GM10248 (cell line): ENCODE measurements at regions not wholly inside any gene's neighbourhood (a gene's known extent, or its start where the extent isn't known, plus 50 kb on each side); places are given as distances from the start of the nearest gene placed in this dataset.

Experiments used
- CTCF ChIA-PET: fragments of 300-600 bp; sonication (Branson Sonifier 250); formaldehyde crosslinking; extraction: SDS; loops from one replicate; lab custom pipeline; 2021; ENCODE audit warnings: antibody characterized with exemption; lab: Yijun Ruan, JAX
- POLR2A ChIA-PET: fragments of 350-650 bp; sonication (Branson Sonifier 250); formaldehyde crosslinking; extraction: SDS; loops from one replicate; lab custom pipeline; 2020; ENCODE audit warnings: antibody characterized with exemption; lab: Yijun Ruan, JAX
- DNase-seq: peaks from one replicate; pipeline ENCODE4 v3.0.0; 2012; ENCODE audit errors: extremely low spot score
- CTCF ChIP-seq: IDR thresholded peaks from 2 replicates; pipeline ENCODE4 v1.5.1; 2012; ENCODE audit warnings: mild to moderate bottlenecking, low read depth; ENCODE audit errors: extremely low read depth, missing control alignments, control extremely low read depth

- CTCF ChIA-PET = interaction anchor here (0.9 to 1.7 kb wide), 2 partner anchors 9 to 47 kb away, joined by 3 to 4 read pairs; no protein-coding TSS in a partner anchor
- POLR2A ChIA-PET = no interaction called here
Observed at GRCh38 chr2:56082665-56083064, 101.1 kb upstream of the CCDC85A start.

GRCh38 chr2:56084111-56084901 is 99.5 kb upstream of the CCDC85A start:
- no peak for DNase-seq
- POLR2A ChIA-PET = no interaction called here
- CTCF ChIA-PET = interaction anchor here (1.2 kb wide), 1 partner anchor 23 kb away, joined by 3 read pairs; no protein-coding TSS in a partner anchor
- no peak for TF ChIP-seq CTCF

More at GRCh38 chr2:56082665-56083064, 101.1 kb upstream of the CCDC85A start:
- TF ChIP-seq CTCF = no peak
- DNase-seq = no peak

GRCh38 chr2:56086336-56086735 is 97.5 kb upstream of the CCDC85A start:
- ChIA-PET POLR2A (interaction anchor here (0.5 kb wide), 1 partner anchor 211 kb away, joined by 3 read pairs; no protein-coding TSS in a partner anchor), CTCF (interaction anchor here (1.3 to 2.1 kb wide), 4 partner anchors 10 to 16 kb away, joined by 3 to 4 read pairs (median 4); no protein-coding TSS in a partner anchor)
- no peak for TF ChIP-seq CTCF
- DNase-seq = no peak

- ChIA-PET CTCF (interaction anchor here (1.1 to 2.6 kb wide), 3 partner anchors 13 to 16 kb away, joined by 3 to 13 read pairs (median 7); no protein-coding TSS in a partner anchor), POLR2A (no interaction called here)
- no peak for DNase-seq
- no peak for TF ChIP-seq CTCF
Observed at GRCh38 chr2:56088411-56088810, 95.4 kb upstream of the CCDC85A start.

- ChIA-PET POLR2A (no interaction called here), CTCF (interaction anchor here (1.1 to 2.6 kb wide), 3 partner anchors 11 to 15 kb away, joined by 4 to 13 read pairs (median 7); no protein-coding TSS in a partner anchor)
- TF ChIP-seq CTCF = no peak
- no peak for DNase-seq
Observed at GRCh38 chr2:56089931-56090330, 93.9 kb upstream of the CCDC85A start.

GRCh38 chr2:56099963-56100362 is 83.8 kb upstream of the CCDC85A start:
- no peak for DNase-seq
- CTCF ChIA-PET = interaction anchor here (1.0 to 2.6 kb wide), 3 partner anchors 10 to 13 kb away, joined by 3 to 13 read pairs (median 4); no protein-coding TSS in a partner anchor
- TF ChIP-seq CTCF = no peak
- POLR2A ChIA-PET = no interaction called here
